NCI-H2196 (cell line): ENCODE measurements at regions not wholly inside any gene's neighbourhood (a gene's known extent, or its start where the extent isn't known, plus 50 kb on each side); places are given as distances from the start of the nearest gene placed in this dataset.
"Not testable (repeated sequence)": the region's sequence is repeated elsewhere in the genome, so short reads cannot be mapped to it uniquely, and the experiment has no call there.

Source experiments
- DNase-seq: peaks from one replicate; lab custom pipeline; 2025; ENCODE audit not compliant: unreplicated experiment; lab: John Stamatoyannopoulos, UW

DNA sequence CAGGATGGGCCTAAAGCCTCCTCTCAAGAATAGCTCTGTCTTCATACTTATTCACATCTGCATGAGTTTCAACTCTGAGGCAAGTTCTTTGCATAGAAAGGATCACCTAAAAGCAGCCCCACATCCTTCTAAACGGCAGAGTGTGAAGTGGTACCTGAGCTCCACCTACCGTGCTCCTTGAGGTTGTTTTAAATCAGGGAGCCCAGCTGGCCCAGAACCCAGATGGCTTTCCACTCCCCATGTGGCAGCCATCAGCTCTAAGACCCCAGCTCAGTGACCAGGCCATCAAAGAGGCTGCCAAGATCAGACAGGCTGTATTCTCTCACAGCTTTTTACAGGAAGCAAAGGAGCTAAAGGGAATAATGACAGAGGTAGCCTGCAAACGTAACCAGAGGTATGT lies 299.3 kb downstream of the RASEF start:
- no peak for DNase-seq

DNA sequence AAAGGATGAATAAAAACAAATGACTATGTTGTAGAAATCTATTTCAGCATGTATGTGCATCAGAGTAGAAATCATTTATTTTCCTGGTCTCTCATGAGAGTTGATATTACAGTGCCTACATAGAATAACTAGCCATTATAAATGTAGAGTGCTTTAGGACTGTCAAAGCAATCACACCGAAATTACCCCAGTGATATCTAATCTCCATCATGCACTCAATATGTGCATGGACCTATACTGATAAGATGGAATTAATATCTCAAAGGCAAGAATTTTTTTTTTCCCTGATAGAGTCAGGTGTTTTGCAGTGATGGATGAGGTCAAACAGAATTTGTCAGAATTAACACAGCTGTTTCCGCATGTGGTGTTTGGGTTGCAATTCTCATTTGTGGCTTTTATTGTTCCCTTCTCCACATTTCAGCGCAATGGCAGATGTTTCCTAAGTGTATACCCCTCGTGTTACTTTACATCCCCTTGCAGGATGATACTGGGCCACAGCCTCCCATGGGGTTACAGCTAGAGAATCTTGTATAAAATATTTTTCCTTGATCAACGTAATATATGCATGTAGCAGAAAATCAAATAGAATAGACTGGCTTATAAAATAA lies 298.8 kb downstream of the RASEF start:
- no peak for DNase-seq

DNA sequence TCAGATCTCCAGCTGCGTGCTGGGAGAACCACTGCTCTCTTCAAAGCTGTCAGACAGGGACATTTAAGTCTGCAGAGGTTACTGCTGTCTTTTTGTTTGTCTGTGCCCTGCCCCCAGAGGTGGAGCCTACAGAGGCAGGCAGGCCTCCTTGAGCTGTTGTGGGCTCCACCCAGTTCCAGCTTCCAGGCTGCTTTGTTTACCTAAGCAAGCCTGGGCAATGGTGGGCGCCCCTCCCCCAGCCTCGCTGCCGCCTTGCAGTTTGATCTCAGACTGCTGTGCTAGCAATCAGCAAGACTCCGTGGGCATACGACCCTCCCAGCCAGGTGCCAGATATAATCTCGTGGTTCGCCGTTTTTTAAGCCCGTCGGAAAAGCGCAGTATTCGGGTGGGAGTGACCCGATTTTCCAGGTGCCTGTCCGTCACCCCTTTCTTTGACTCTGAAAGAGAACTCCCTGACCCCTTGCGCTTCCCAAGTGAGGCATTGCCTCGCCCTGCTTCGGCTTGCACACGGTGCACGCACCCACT lies 288.2 kb downstream of the RASEF start:
- DNase-seq: not testable (repeated sequence)

DNA sequence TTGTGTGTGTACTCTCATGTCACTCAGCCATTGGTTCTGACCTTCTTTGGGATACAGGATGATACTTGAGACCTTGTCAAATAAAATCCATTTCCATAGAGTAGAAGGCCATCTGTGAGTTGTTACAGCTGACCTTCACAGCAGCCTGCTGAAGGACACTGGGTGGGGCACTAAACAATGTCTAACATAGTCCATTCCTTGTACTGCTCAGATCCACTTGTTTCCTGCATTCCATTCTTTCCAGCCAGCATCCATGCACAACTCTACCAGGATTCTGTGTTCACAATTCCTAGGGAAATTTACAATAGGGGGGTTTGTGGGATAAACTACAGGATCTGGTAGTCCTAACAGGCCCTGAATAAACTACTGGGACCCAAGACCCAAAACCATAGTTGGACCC lies 286.4 kb downstream of the RASEF start:
- DNase-seq: no peak

DNA sequence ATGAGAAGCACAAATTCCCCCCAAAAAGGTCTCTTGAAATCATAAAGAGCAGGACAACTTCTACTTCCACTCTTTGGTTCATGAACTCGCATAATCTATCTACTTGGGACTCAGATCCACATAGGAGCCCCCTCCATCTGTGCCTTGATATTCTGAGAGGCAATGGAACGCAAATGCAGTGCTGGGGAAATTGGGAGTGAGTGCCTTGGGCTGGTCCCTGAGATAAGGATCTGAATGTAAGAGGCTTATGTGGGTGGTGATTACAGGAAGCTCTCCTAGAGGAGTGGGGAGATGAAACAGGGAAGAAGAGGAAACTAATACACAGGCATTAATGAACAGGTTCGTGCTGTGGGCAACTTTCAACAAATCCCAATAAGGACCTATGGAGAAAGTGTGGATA lies 285.6 kb downstream of the RASEF start:
- no peak for DNase-seq

DNA sequence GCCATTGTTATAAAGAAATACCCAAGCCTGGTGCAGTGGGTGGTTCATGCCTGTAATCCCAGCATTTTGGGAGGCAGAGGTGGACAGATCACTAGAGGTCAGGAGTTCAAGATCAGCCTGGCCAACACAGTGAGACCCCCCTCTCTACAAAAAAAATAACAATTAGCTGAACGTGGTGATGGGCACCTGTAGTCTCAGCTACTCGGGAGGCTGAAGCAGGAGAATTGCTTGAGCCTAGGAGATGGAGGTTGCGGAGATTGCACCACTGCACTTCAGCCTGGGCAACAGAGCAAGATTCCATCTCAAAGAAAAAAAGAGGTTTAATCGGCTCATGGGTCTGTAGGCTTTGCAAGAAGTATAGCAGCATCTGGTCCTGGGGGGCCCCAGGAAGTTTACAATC lies 284.0 kb downstream of the RASEF start:
- DNase-seq: not testable (repeated sequence)

DNA sequence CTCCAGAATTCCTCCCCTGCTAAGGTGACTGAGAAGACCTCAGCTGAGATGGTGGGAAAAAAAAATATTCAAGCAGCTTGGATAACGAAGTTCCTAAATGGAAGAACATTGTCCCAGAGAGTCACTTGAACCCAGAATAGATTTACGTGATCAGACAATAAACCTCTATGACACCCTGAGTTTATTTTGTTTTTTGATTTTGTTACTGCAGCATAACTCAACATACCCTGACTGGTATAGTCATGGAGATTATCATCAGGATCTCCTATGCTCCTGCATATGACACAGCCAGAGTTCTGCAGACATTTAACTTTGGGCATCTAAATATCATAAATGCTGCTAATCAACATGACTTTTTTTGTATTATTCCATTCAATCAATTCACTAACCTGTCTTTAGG lies 282.9 kb downstream of the RASEF start:
- DNase-seq: no peak

DNA sequence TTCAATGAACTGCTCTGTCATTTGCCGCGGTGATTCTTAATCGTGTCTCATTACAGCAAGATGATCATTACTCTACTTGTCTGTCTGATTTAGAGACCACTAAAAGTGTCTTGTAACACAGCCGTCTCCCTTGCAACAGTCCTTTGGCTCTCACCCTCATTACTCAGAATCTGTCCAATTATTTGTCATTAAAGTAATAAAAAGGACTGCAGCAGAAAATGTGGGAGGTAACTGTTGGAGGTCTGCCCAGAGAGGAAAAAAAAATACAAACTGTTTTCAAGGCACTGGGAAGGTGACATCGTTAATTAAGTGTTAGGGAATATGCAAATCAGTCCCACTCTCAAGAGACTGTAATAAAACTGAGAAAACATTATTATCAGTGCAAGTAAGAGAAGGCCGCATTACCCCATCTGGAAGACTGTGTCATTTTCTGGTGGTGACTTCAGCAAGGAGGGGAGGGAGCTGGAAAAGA lies 281.0 kb downstream of the RASEF start:
- no peak for DNase-seq

DNA sequence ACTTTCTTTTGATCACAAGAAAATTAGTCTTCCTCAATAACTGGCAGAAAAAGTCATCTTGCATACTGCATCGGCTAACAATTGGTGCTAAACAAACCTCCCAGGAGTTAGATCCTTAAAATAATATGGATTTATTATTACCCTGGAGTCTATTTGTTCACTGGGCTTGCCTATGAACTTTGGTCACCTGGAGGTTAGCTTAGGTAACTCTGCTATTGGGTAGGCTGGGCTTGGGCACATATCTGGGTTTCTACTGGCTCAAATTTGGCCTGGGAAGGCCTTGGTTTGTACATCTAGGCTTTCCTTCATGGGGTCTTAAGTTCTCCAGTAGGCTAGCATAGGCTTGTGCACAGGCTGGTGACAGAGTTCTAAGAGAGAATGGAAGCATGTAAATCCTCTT lies 279.9 kb downstream of the RASEF start:
- DNase-seq: no peak

DNA sequence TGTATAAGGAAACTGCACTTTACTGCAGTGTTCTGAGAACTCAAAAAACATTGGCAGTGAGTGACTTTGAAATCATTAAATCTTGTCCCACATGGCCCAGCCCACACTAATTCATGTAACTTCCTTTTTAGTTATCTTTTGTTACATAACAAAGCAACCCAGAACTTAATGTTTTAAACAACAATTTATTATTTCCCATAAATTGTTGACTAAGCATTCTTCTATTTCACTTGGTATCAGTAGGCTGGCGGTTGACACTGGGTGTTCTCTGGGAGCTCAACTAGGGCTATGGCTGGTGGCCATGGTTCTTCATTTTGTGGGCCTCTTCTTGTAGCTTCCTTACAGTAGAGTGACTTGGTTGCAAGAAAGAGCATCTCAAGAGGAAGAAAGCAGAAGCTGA lies 278.4 kb downstream of the RASEF start:
- no peak for DNase-seq

DNA sequence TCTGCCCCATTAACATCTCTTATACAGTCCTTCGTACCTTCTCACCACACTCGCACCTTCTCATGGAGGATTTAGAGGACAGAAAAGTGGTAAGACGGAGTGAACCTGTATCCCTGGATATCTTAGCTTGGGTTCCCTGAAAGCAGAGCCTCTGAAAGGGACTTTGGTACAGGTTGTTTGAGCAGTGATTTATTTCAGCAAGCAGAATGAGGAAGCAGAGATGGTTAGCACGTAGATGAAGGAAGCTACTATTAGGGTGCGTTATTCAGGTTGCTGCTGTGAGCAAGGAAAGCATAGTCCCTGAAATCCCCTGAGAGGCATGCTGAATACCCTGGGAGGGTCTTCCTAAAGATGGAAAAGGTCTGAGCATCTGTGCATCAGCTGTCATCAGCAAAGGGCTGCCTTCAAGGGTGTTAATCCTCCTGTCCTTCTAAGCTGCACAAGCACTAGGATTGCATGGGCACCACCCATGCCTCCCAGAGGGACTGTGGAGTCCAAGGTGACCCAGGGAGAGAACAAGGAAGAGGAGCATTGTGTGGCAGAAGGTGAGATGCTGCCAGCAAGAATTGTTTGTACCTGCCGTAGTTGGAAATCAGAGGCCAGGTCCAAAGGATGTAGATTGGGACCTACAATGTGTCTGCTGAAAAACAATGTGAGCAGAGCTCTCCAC lies 273.7 kb downstream of the RASEF start:
- DNase-seq: no peak

DNA sequence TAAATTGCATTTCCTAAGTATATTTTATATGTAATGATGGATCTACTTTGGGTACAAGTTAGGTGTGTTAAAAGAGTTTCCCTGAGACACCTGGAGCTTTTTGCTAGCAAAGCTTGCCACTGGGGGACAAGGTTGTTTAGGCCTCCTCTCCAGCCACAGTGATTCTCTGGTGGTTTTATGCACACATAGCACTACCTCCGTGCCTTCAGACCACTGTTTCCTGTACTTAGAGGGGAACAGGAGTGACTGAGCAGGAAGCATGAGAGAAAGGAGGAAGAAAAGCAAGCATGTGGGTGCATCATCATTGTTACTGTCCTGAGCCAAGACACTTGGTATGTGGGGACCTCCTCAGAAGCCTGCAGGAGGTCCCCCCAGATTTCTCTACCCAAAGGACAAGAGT lies 272.1 kb downstream of the RASEF start:
- no peak for DNase-seq

DNA sequence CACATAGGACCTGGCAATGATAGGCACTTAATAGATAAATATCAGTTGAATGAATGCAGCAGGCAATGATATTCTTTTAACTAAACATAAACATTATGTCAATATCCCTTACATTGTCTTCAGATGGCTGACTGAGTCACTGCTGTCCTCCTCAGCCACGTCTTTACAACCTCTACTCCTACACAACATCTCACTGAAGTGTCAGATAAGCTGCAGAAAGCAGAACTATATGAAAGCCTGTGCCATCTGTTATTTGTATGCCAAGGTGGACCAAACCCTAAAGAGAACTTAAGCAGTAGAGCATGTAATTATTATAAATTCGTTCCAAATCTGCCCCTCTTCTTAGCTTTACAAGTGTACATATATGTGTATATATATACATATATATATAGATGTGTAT lies 271.2 kb downstream of the RASEF start:
- DNase-seq: no peak

DNA sequence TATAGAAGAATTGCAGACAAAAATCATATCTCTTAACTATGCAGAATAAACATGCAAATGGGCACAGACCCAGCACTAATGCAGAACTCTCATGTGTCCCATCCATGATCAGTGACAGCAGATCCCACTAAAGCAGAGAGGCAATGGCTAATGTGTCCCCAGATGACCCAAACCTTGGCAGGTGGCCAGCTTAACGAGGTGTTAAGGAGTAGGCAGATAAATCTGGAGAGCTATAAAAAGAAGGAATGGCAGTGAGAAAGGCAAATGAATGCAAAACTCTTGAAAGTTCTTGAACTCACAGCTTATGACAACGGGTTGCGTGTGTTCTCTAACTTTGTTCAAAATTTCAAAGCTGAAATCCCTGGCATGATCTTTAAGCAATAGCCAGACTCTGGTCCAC lies 265.4 kb downstream of the RASEF start:
- peak; percentile 16 for DNase-seq

DNA sequence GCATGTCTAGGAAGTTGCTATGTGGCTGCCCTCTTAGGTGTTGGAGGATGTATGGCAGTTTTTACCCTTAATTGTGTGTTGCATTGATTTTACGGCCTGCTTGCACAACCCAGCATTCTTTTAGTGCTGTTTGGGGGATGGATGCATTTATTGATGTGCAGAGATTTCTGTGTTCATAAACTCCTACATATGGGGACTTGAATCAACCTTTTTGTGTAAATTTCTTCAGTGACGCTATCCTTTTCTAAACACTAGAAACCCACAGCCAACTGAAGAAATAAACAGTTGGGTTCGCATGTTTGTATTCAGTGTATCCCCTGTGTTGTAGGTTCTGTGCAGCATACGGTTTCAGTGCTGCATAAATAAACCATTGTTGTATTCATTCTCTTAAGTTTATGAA lies 263.7 kb downstream of the RASEF start:
- no peak for DNase-seq

DNA sequence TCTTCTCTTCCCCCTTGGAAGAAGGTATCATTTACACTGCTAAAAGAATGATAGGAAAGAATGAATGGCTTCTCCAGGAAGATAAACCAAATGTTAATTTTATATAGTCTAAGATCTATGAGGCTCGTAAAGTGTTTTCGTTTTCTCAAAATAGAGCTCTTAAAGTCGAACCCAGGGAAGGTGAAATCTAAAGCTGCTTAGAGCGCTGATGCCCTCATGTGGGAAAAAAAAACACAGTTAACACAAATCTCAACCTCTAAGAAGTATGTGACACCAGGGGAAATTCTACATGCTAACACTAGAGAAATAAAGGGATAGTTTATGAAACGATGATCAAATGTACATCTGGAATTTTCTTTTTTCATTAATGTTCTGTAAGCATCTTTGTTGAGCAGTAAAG lies 257.9 kb downstream of the RASEF start:
- no peak for DNase-seq

DNA sequence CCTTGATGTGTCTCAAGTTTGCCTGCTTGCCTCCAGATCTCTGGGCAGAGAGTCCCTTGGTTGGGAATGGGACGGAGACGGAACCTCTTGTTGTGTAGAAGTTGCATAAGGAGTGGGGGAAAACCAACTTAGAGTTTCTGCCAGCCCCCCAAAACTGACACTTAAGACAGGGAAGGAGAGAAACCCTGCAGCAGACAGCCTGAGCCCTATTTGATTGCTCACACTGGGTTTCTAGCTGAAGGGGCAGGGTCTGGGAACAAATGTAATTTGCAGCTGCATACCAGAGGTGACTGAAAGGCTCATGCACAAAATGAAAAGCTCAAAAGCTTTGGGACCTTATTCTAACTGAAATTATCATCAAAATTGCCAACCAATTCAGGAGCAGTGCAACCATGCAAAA lies 254.5 kb downstream of the RASEF start:
- no peak for DNase-seq

DNA sequence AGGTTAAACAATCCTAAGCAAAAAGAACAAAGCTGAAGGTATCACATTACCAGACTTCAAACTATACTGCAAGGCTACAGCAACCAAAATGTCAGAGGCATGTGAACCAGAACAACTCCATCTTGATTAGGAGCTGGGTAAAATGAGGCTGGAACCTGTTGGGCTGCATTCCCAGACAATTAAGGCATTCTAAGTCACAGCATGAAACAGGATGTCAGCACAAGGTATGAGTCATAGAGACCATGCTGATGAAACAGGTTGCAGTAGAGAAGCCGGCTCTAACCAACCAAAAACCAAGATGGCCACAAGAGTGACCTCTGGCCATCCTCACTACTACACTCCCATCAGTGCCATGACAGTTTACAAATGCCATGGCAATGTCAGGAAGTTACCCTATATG lies 252.0 kb downstream of the RASEF start:
- DNase-seq: no peak

DNA sequence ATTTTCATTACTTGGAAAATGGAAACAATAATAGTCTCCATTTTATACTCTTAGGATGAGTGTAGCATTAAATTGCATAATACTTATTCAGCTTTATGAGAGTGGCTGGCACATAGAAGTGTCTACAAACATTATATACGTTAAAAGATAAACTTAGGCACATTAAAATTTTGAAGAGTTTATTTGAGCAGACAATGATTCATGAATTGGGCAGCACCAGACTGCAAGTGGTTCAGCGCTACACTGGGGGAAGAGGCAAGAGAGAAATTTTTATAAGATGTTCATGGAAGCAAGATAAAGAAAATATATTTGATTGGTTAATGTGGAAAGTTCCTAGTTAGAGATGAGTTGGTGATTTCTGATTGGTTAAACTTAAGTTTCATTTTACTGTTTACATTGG lies 243.7 kb downstream of the RASEF start:
- no peak for DNase-seq

DNA sequence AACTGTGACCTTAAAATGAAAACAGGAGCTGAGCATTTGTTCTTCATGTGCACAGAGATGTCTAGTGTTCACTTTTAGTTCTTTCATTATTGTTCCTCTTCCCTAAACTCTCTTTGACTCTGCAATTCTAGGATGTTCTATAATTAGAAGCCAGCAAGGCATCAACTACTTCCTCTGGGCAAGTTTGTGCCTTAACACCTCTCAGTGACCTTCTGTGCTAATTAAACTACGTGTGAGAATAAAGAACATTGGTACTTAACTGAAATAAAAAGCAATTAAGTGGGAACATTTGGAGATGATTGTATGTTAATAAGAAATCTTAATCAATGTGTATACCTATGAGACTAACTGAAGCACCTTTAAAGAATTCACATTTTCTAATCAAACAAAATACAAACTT lies 242.8 kb downstream of the RASEF start:
- DNase-seq: no peak

DNA sequence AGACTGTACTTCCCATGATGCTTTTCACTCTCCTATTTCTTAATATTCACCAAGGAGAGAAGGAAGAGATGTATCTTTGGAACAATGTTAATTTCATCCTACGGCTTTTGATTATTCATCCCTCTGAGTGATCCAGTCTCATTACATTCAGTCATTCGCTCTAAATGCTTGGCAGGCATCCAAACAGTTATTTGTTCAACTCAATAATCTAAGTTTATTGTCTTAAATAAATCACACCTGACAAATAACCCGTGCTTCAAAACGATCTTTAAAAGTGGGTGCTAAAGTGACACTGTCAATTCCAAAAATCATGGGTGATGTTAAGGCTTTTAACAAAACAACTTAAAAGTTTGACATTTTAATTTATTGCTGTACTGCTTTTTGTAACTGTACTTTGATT lies 233.1 kb downstream of the RASEF start:
- peak; percentile 45 for DNase-seq

DNA sequence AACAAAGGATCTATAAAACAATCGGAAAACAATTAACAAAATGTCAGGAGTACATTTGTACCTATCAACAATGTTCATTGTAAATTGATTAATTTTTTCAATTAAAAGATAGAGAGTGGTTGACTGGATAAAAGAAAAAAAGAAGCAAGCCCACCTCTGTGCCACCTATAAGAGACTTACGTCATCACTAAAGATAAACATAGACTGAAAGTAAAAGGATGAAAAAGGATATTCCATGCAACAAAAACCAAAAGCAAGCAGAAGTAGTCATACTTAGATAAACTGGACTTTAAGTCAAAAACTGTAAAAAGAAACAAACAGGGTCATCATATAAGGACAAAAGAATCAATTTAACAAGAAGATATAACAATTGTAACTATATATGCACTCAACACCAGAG lies 197.4 kb downstream of the RASEF start:
- no peak for DNase-seq
